Heart left ventricle (tissue), 13 donors: ENCODE measurements at regions not wholly inside any gene's neighbourhood (a gene's known extent, or its start where the extent isn't known, plus 50 kb on each side); places are given as distances from the start of the nearest gene placed in this dataset.

Experiments used
- POLR2A ChIP-seq, 2 donors: fragments of 450-650 bp; IDR thresholded peaks; one replicate each; pipeline ENCODE4 v1.6.1; 2017; ENCODE audit warnings: antibody characterized with exemption in 2 of 2, mild to moderate bottlenecking in 2 of 2, moderate library complexity in 2 of 2
- TF ChIP-seq, protein P1 (sequence below), 12 donors: fragments of 200-600 bp; sonication (generic) in 4 of 12; IDR thresholded peaks; one replicate each; pipeline versions ENCODE4 v1.5.0 to v1.8.0; 2018 to 2022; ENCODE audit warnings: antibody characterized with exemption in 12 of 12, mild to moderate bottlenecking in 5 of 12
- donor health status: ischemic (EF 13 %, LVEDD 7.1; RV severe dilation, severe dysfunction).
- donor health status: DM: no; HTN: yes; CAD: no.
- donor health status: DM: no; HTN: no; CAD: no.
- donor health status: ischemic (EF 25% LVEDD 6.9; RV normal size, moderate dysfunction).
- donor health status: ischemic (EF 25% LVEDD 5.7; RV mildly dilated, moderate dysfunction).
- donor health status: ischemic (EF 35%, LVEDD 5.7; RV mildly dilated, moderate dysfunction).
- donor health status: nonischemic (EF 11% LVEDD 7.7; RV severe dilation, severe dysfunction).
- donor health status: DM: yes; HTN: yes; CAD: no.
- donor health status: PGD.
- donor health status: ischemic (EF 29% LVEDD 5.4; RV normal size, mild dysfunction).
- donor health status: nonischemic (EF 23%, LVEDD 6.1; RV moderate dilation, normal function).

DNA sequence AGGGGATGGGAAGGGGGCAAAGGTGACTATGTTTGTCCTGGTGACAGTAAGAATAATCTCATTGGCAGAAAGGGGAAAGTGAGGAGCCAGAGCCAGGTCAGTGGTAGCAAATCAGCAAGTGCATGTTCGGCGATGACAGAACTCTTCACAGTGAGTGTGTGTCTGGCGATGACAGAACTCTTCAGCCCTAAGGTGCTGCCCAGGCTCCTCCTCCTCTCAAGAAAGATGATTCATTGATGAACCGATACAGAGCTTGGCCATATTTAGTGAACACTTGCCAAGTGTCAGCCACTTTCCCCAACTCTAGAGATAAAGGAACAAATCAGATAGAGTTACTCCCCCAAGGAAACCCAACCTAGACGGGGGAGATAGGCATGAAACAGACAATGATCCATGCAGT, 199.3 kb upstream of the UBL3 start:
- TF ChIP-seq, protein P1, sequence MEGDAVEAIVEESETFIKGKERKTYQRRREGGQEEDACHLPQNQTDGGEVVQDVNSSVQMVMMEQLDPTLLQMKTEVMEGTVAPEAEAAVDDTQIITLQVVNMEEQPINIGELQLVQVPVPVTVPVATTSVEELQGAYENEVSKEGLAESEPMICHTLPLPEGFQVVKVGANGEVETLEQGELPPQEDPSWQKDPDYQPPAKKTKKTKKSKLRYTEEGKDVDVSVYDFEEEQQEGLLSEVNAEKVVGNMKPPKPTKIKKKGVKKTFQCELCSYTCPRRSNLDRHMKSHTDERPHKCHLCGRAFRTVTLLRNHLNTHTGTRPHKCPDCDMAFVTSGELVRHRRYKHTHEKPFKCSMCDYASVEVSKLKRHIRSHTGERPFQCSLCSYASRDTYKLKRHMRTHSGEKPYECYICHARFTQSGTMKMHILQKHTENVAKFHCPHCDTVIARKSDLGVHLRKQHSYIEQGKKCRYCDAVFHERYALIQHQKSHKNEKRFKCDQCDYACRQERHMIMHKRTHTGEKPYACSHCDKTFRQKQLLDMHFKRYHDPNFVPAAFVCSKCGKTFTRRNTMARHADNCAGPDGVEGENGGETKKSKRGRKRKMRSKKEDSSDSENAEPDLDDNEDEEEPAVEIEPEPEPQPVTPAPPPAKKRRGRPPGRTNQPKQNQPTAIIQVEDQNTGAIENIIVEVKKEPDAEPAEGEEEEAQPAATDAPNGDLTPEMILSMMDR (IDR thresholded peaks at IDR 0.05), result no peak
- TF ChIP-seq POLR2A (IDR thresholded peaks at IDR 0.05), result no peak
